NAMALWA (cell line): ENCODE measurements at regions not wholly inside any gene's neighbourhood (a gene's known extent, or its start where the extent isn't known, plus 50 kb on each side); places are given as distances from the start of the nearest gene placed in this dataset.

Experiments
- DNase-seq: peaks from one replicate; pipeline ENCODE4 v3.0.0-alpha.2; 2015; ENCODE audit warnings: low spot score

- no peak for DNase-seq
These were observed 205.6 kb downstream of the TMEM182 start for GRCh38 chr2:102967451-102967850.

GRCh38 chr2:102968375-102968774, 206.5 kb downstream of the TMEM182 start:
- no peak for DNase-seq

DNA sequence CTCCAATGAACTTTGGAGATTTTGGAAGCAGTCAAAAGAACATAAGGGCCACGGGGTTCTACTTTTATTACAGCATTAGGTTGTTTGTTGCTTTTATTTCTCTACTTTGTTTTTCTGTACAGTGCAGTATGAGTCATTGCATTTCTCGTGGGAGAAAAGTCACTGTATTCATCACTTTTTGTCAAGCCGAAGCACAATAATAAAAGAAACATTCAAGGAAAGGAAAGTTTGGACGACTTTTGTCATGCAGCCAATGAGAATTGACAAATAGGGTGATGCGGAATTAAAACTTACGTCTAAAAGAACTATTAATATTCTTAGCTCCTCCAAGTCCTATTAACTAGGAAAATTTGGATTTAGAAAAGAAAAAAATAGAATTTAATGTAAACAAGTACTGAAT, 209.9 kb downstream of the TMEM182 start:
- no peak for DNase-seq

DNA sequence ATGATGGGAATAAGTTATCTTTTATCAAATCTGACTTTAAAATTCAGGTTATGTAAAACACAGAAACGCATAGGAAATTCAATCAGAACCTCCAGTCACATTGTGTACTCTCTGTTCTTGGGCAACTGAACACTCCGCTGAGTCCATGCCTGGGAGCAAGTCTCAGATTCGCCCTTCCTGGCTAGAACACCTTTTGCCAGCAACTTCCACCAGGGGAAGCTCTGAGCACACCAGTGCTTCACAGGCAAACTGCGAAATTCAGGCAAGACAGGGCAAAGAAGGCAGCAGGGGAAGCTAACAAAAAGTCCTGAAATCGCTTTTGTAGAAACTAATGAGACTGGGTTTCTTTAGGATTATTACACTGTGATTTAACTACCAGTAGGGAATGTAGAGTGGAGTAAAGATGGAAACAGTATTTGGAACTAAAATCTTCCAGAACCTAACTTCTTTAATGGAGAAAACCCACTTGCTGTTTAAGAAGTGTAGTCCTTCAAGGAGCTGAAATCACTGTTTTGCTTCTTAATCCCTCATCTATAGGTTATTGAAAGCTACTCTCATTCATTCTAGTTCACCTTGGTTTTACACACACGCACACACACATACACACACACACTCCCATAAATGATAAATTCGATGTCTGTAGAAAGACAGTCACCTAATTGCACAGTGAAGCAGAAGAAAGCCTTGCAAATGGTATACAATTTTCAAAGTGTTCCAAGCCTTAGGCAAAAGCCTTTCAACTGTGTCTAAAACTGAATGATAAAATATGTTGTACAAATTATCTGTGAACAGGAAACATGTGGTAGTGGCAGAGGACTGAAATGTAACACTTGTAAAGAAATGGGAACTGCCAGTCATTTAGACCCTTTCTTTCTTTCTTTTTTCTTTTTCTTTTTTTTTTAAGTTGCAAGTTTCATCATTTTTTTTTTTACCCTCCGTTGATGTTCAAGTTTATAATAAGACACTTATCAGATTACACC, 214.5 kb downstream of the TMEM182 start:
- DNase-seq, result peak; percentile 28

DNA sequence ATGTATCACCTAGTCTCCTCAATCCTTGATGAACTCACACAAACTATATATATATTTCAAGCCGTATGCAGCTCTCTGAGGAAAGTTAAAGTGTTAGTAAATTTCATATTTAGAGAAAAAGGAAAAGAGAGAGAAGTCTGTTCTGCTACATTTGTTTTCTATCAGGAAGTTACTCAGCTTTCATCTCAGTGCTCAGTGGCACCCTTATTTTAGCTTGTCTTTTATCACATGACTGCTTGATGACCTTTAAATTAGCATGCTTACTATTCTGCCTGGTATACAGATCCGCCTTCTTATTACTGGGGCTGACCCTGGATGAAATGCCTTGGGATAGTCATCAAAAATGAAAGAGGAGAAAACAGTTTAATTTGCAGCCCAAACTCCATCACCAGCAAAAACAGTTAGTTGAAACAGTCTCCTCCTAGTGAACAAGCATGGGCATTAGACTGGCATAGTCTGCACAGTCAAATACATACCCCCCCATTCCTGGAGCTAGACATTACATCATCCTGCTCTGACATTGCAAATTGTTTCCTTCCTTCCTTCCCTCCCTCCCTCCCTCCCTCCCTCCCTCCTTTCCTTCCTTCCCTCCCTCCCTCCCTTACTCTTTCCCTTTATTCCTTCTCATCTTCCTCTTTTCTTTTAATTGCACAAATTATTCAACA, 215.7 kb downstream of the TMEM182 start:
- no peak for DNase-seq

GRCh38 chr2:102978091-102978490, 216.3 kb downstream of the TMEM182 start:
- no peak for DNase-seq

DNA sequence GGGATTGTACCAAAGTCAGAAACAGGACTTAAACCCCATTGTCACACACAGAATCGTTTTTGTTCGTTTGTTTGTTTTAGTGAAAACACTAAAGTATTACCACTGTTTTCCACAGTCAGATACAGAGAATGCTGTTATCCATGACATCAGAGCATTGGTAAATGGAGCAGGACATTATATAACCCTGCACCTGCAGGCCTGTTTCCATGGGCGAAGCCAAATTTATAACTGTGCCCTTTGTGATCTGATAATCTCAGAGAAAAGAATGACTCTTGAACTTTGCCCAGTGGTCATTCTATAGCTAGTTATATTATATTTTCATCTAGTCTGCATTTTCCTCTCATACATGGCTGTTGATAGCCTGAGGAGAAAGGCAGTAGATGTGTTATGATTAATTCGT, 217.6 kb downstream of the TMEM182 start:
- no peak for DNase-seq

- DNase-seq, result no peak
These were observed 222.0 kb downstream of the TMEM182 start for GRCh38 chr2:102983786-102984185.

DNA sequence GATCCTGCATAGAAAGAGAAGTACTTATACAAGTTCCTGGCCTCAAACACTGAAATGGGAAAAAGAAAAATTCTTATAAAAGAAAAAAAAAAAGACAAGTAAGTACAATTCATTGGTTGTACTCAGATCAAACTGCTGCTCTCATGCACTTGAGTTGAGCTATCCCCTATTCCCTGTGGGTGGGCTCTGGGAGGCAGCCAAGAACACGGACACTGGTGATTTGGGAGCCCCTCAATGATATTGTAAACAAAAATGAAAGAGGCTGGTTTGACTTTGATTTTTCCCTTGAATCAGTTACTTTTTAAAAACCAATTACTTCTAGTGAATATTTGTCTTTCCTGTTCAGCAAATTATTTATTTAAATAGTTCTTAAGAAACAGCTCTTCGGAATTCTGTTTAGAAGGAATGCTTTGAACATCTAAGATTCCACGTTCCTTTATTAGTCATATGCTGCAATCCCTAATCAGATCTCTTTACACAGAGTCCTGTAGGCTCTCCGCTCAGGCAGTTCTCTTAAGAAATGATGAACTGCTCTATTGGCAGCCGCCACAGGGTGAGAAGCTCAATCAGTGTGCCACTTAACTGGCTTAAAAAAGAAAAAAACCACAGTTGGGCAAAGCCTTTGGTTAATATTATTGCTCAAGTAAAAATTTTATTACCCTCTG, 225.1 kb downstream of the TMEM182 start:
- no peak for DNase-seq

GRCh38 chr2:102992607-102993006, 230.8 kb downstream of the TMEM182 start:
- no peak for DNase-seq

DNA sequence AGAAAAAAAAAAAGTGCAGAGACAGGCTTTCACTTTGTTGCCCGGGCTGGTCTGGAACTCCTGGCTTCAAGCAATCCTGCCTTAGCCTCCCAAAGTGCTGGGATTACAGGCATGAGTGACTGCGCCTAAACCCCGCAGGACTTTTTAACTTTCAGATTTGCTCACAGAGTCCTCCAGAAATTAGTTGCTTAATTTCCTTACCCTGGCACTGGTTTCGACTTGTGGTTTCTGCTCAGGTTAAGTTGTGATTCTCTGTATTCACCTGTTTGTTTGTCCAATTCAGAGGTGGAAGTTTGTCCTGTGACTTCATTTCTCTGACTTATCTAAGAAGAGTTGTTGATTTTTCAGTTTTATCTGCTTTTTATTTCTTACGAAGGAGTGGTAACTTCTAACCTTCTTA, 238.1 kb downstream of the TMEM182 start:
- DNase-seq, result no peak

- DNase-seq, result no peak
These were observed 241.1 kb downstream of the TMEM182 start for GRCh38 chr2:103002954-103003353.

DNA sequence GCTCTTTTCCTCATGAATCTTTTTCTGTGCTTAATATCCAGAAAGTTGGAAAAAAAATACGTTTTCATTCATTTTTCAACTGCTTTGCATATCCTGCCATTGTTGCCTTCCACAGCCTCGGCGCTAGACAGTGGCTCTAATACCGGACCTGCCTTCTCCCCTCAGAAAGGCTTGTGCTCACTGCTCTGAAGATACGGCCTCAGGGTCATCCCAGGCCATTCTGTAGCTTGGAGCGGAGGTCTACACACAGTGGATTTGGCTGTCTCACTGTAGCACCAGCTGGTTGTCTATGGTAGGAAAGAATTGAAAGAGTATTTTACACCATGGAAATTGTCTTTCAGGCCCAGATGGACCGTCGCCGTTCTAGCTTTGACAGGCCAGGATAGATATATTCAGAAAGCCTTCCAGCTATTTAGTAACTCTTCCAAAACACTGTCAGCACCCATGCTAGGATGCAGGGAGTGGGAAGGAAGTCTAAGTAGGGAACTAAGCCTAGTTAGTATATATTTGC, 242.0 kb downstream of the TMEM182 start:
- no peak for DNase-seq

DNA sequence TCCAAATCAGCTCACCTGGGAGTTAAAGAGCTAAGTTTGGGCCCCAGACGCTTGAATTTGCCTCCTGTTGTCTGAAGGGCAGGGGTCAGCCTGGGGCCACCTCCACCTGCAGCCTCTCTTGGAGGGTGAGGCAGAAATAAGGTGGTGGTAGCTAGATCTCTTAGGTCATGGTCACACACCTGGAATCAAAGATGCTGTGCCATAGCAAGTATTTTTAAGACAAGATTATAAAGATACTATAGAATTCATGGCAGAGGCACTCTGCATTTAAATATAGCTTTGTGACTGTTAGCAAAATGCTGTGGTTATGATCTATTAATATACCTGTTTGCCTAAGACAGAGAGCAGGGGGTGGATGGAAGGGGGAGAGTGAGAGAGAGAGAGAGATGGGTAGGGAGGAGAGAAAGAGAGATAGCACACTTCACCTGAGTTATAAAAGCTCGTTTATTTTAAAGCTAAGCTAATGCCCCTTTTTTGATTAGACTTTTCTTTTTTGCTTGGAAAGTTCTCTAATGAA, 242.7 kb downstream of the TMEM182 start:
- DNase-seq, result no peak

DNA sequence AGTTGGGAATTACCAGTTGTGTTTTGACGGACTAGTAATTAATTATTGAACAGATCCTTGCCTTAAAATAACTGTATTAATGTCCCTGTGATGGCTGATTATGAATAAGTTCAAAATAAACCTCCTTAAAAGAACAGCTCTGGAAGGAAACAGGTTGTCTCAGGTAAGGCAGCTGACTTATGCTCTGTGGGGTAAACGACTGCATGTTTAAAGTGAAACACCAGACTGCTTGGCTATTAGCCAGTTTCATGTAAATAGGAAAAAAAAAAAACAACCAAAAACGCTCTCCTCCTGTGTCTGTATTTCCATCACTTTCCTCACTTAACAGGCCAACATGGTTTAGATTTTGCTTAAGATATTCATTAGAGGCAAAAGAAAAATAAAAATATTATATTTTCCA, 243.6 kb downstream of the TMEM182 start:
- no peak for DNase-seq

DNA sequence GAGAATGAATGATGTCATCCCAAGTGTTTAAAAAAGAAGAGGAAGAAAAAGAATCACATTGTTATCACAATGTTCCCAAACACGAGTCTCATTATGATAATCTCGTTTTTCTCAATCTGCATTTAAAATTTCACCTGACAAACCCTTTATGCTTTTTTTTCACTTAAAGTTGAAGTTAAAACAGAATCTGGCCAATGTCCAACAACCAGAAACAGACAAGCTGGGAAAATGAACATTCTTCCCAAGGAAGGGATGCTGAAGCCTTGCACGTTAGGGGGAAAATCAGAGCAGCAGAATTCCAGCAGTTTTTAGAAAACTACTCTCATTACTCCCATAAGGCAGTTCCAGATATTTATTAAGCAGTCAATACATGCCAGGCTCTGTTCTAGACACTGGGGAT, 245.3 kb downstream of the TMEM182 start:
- no peak for DNase-seq

DNA sequence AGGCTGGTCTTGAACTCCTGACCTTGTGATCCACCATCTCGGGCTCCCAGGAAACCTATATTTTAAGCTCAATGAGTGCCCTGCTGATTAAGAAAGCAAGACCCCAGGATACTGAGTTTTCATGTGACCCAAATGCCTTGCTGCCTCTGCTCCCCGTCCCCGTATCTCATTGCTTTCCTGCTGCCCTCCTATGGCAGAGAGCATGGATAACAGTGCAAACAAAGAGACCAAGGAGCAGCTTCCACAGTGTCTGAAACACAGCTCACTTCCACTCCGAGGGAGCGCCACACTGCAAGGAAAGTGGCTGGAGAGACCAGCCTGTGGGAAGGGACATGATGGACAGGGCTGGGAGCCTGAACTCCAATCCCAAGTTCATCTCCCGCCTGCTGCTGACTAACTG, 246.8 kb downstream of the TMEM182 start:
- no peak for DNase-seq

DNA sequence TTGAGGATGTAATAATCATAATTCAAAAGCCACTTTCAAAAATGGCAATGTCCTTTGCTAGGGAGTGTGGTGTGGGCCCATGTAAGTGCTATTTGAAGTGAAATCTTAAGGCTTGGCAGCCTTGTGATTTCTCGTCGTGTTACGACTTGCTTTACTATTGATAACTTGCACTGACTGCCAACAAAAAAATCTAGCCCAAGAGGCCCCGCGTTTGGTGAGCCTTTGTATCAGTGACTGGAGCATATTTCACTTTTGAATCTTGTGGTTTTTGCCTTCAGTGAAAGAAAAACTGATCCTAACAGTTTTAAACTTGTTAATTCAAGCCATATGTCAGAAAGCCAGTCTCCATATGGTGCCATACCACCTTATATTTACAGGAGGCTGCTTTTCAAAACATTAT, 248.0 kb downstream of the TMEM182 start:
- no peak for DNase-seq

GRCh38 chr2:103010306-103010705, 248.5 kb downstream of the TMEM182 start:
- no peak for DNase-seq

- DNase-seq, result no peak
These were observed 248.9 kb downstream of the TMEM182 start for GRCh38 chr2:103010751-103011150.

GRCh38 chr2:103012590-103012989, 250.8 kb downstream of the TMEM182 start:
- DNase-seq, result no peak

- no peak for DNase-seq
These were observed 263.2 kb downstream of the TMEM182 start for GRCh38 chr2:103025056-103025455.
